ENCODE measurements at regions not wholly inside any gene's neighbourhood (a gene's known extent, or its start where the extent isn't known, plus 50 kb on each side); places are given as distances from the start of the nearest gene placed in this dataset.

GRCh38 chr3:186473166-186473565, 71.0 kb downstream of the CRYGS start:
- Histone ChIP-seq H3K9me3 (ENCODE audit: control extremely low read depth in 1 of 3, control insufficient read depth in 2 of 3, insufficient read depth in 1 of 3, low read length in 2 of 3) (no peaks in the 10 kb centered on the region), H3K79me2 (ENCODE audit: control insufficient read depth, insufficient read depth, low read length) (no peaks in the 10 kb centered on the region), H3K4me2 (replicated peaks; ENCODE audit: low read depth, low read length, poor library complexity, severe bottlenecking) (no peak overlapping the region), H3K27me3 (replicated peaks in 1 of 4; ENCODE audit: control extremely low read depth in 1 of 4, control insufficient read depth in 3 of 4, insufficient read depth in 4 of 4, low read length in 3 of 4) (no peaks in the 10 kb centered on the region), H4K20me1 (ENCODE audit: control insufficient read depth, insufficient read depth, low read length, poor library complexity, severe bottlenecking) (no peaks in the 10 kb centered on the region), H3K36me3 (replicated peaks in 1 of 2; ENCODE audit: control extremely low read depth in 1 of 2, control insufficient read depth in 1 of 2, extremely low read depth in 1 of 2, insufficient read depth in 2 of 2, low read length in 1 of 2) (no peaks in the 10 kb centered on the region), H3K4me1 (ENCODE audit: control insufficient read depth in 2 of 2, insufficient read depth in 2 of 2, low read length in 2 of 2) (no peaks in the 10 kb centered on the region), H2AFZ (ENCODE audit: insufficient read depth, low read depth, low read length, poor library complexity, severe bottlenecking) (no peak overlapping the region), H3K27ac (ENCODE audit: low read length in 2 of 2) (no peak overlapping the region), H3K4me3 (ENCODE audit: control extremely low read depth in 1 of 5, extremely low read depth in 1 of 5, insufficient read depth in 1 of 5, low read depth in 2 of 5, low read length in 4 of 5) (no peak overlapping the region), H3K9ac (ENCODE audit: low read length) (no peak overlapping the region)
- no peaks in the 10 kb centered on the region for H3K4me1 Mint-ChIP-seq
- H3K27ac Mint-ChIP-seq, result no peak overlapping the region
- POLR2A ChIA-PET, result no interaction called here
- CTCF ChIA-PET, result no interaction called here
- TF ChIP-seq, protein P1, sequence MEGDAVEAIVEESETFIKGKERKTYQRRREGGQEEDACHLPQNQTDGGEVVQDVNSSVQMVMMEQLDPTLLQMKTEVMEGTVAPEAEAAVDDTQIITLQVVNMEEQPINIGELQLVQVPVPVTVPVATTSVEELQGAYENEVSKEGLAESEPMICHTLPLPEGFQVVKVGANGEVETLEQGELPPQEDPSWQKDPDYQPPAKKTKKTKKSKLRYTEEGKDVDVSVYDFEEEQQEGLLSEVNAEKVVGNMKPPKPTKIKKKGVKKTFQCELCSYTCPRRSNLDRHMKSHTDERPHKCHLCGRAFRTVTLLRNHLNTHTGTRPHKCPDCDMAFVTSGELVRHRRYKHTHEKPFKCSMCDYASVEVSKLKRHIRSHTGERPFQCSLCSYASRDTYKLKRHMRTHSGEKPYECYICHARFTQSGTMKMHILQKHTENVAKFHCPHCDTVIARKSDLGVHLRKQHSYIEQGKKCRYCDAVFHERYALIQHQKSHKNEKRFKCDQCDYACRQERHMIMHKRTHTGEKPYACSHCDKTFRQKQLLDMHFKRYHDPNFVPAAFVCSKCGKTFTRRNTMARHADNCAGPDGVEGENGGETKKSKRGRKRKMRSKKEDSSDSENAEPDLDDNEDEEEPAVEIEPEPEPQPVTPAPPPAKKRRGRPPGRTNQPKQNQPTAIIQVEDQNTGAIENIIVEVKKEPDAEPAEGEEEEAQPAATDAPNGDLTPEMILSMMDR (IDR thresholded peaks at IDR 0.05), result no peak
- TF ChIP-seq EZH2 (IDR thresholded peaks at IDR 0.05; ENCODE audit: borderline replicate concordance, insufficient read depth, low read depth, low read length, poor library complexity, severe bottlenecking), result no peak
- WGBS (ENCODE audit: insufficient coverage), result 75% methylated on average over 1 of the region's 2 CpGs
- H3K27me3 Mint-ChIP-seq, result peaks cover 3% of the 10 kb centered on the region
- no peaks in the 10 kb centered on the region for H3K9me3 Mint-ChIP-seq (ENCODE audit: insufficient read depth)
- intact Hi-C loops (cut with micrococcal nuclease), result no loop called here
- no peak overlapping the region for H3K4me3 Mint-ChIP-seq
- ATAC-seq (ENCODE audit: low read depth) (no peak), DNase-seq (no peak)

- ChIA-PET CTCF (interaction anchor here (1.1 kb wide), 1 partner anchor 54 kb away, joined by 3 read pairs; no protein-coding TSS in a partner anchor), POLR2A (no interaction called here)
- Histone ChIP-seq H3K27me3 (replicated peaks in 1 of 4; ENCODE audit: control extremely low read depth in 1 of 4, control insufficient read depth in 3 of 4, insufficient read depth in 4 of 4, low read length in 3 of 4) (no peaks in the 10 kb centered on the region), H3K4me1 (ENCODE audit: control insufficient read depth in 2 of 2, insufficient read depth in 2 of 2, low read length in 2 of 2) (no peaks in the 10 kb centered on the region), H4K20me1 (ENCODE audit: control insufficient read depth, insufficient read depth, low read length, poor library complexity, severe bottlenecking) (no peaks in the 10 kb centered on the region), H2AFZ (ENCODE audit: insufficient read depth, low read depth, low read length, poor library complexity, severe bottlenecking) (no peak overlapping the region), H3K36me3 (replicated peaks in 1 of 2; ENCODE audit: control extremely low read depth in 1 of 2, control insufficient read depth in 1 of 2, extremely low read depth in 1 of 2, insufficient read depth in 2 of 2, low read length in 1 of 2) (no peaks in the 10 kb centered on the region), H3K9me3 (ENCODE audit: control extremely low read depth in 1 of 3, control insufficient read depth in 2 of 3, insufficient read depth in 1 of 3, low read length in 2 of 3) (no peaks in the 10 kb centered on the region), H3K9ac (ENCODE audit: low read length) (no peak overlapping the region), H3K27ac (ENCODE audit: low read length in 2 of 2) (no peak overlapping the region), H3K4me2 (replicated peaks; ENCODE audit: low read depth, low read length, poor library complexity, severe bottlenecking) (no peak overlapping the region), H3K4me3 (ENCODE audit: control extremely low read depth in 1 of 5, extremely low read depth in 1 of 5, insufficient read depth in 1 of 5, low read depth in 2 of 5, low read length in 4 of 5) (no peak overlapping the region), H3K79me2 (ENCODE audit: control insufficient read depth, insufficient read depth, low read length) (no peaks in the 10 kb centered on the region)
- H3K27me3 Mint-ChIP-seq, result peaks cover 3% of the 10 kb centered on the region
- no peaks in the 10 kb centered on the region for H3K9me3 Mint-ChIP-seq (ENCODE audit: insufficient read depth)
- no peak overlapping the region for H3K27ac Mint-ChIP-seq
- H3K4me1 Mint-ChIP-seq, result no peaks in the 10 kb centered on the region
- no peak overlapping the region for H3K4me3 Mint-ChIP-seq
- DNase-seq (no peak), ATAC-seq (ENCODE audit: low read depth) (no peak)
- intact Hi-C loops (cut with micrococcal nuclease), result no loop called here
- TF ChIP-seq, protein P1 (IDR thresholded peaks at IDR 0.05), result no peak
- no peak for TF ChIP-seq EZH2 (IDR thresholded peaks at IDR 0.05; ENCODE audit: borderline replicate concordance, insufficient read depth, low read depth, low read length, poor library complexity, severe bottlenecking)
- WGBS (ENCODE audit: insufficient coverage), result 100% methylated on average over 5 of the region's 8 CpGs
Measured at GRCh38 chr3:186472456-186473008, 71.6 kb downstream of the CRYGS start.

Measured in B cell (primary cell).